ENCODE measurements at regions not wholly inside any gene's neighbourhood (a gene's known extent, or its start where the extent isn't known, plus 50 kb on each side); places are given as distances from the start of the nearest gene placed in this dataset.
"Not testable (repeated sequence)": the region's sequence is repeated elsewhere in the genome, so short reads cannot be mapped to it uniquely, and the experiment has no call there.

DNA sequence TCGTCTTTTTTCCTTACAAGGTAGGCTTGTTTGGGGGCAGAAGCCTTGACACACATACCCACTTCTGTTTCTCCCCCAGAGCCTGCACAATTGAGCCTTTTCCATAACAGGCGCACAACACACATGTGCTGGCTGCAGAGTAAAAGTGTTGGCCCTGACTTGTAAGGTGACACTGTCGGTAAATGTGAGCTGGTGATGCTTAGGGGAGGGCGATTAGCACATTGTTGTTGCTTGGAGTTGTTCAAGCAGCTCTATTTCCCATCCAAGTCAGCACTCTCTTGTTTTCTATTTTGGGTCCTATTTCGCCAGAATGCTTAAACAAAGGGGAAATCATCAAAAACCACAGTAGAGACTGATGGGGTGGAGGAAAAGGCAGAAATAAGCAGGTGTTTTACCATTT lies 51.9 kb upstream of the PTPRJ start:
- DNase-seq (ENCODE audit: insufficient read length, low spot score) (no peak), FAIRE-seq (no peak)
- no peak for TF ChIP-seq POLR2A (IDR thresholded peaks at IDR 0.05; ENCODE audit: low read depth, low read length)

DNA sequence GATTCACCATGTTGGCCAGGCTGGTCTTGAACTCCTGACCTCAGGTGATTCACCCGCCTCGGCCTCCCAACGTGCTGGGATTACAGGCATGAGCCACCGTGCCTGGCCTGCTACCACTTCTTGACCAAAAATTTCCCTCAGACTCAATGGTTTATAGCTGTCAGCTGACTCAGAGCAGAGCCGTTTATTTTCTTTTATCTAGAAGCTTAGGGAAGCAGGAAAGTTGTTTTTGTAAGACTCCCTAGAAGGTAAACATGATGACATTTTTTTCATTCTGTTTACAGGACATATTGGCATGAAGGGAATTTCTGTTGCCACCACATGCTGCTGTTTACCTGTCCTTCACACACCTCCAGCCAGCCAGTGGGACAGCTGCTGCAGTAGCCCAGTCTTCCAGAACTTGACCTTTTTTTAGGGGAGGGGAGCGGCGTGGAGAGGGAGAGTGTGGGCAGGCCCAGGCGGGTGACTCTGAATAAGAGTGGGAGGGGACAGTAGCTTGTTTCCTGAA lies 56.1 kb upstream of the PTPRJ start:
- DNase-seq (ENCODE audit: insufficient read length, low spot score) (peak; percentile 55), FAIRE-seq (peak; percentile 70)

DNA sequence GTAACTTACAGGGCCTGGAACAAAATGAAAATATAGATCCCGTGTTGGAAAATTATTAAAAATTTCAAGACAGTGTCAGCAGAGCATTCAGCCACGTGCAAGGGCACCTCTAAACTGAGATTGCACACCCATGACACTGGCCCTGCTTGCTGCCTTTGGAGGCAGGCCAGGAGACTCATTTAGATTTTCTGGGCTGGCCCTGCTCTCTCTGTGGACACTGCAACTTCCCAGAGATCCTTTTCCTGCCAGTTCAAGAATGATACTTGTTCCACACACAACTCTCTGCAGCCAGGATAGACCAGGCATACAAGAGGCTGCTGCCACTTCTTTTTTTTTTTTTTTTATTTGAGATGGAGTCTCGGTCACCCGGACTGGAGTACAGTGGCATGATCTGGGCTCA lies 56.7 kb upstream of the PTPRJ start:
- TF ChIP-seq POLR2A (IDR thresholded peaks at IDR 0.05; ENCODE audit: low read depth, low read length), result no peak
- DNase-seq (ENCODE audit: insufficient read length, low spot score) (no peak), FAIRE-seq (no peak)

More for the DNA sequence above, 56.1 kb upstream of the PTPRJ start:
- no peak for TF ChIP-seq POLR2A (IDR thresholded peaks at IDR 0.05; ENCODE audit: low read depth, low read length)

DNA sequence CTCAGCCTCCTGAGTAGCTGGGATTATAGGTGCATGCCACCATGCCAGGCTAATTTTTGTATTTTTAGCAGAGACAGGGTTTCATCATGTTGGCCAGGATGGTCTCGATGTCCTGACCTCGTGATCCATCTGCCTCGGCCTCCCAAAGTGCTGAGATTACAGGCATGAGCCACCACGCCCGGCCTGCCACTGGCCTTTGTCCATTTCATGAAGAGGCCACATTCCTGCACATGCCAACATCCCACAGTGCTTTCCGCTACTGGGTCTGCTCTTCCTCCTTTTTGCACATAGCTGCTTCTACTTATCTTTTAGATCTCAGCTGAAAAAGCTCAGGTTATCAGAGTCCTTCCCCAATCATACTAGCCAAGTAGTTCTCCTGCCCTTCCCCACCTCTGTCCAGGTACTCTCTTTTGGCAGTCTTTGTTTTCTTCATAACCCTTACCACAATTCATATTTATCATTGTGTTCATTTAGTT lies 59.2 kb upstream of the PTPRJ start:
- not testable (repeated sequence) for DNase-seq (ENCODE audit: insufficient read length, low spot score); FAIRE-seq

DNA sequence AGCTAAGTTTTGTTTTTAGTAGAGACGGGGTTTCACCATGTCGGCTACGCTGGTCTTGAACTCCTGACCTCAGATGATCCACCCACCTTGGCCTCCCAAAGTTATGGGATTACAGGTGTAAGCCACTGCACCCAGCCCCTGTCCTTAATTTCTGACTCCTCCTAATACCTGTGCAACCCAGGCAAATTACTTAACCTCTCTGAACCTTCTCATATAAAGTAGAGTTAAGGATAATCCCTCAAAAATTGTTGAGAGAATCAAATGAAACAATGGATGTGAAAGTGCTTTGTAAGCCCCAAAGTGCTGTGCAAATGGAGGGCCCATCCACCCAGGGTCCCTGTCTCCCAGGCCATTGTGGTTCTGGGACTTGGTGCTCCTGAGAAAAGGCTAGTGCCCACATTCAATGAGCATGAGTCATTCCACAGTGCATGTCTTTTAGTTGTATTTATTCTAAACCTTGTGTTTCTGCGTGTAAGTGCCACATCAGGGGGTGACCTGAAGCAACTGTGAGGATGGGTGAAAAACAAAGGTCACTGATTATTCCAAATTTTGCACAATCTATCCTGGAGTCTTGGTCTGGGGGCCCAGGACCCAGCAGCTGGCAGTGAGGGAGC lies 61.4 kb upstream of the PTPRJ start:
- FAIRE-seq (no peak), DNase-seq (ENCODE audit: insufficient read length, low spot score) (peak; percentile 53)
- TF ChIP-seq POLR2A (IDR thresholded peaks at IDR 0.05; ENCODE audit: low read depth, low read length), result no peak

DNA sequence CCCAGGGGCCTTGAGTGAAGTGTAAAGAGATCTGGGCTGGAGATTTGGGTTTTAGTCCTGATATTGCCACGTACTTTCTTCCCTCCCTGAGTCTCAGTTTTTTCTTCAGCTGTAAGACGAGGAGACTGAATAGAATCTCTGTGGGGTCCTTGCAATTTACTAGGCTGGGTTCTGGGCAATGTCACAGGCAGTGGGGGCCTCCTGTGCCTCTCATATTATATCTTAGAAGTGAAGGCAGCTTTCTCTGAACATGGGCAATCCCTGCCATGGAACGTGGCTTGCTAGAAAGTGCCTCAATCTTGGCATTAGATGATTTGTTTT lies 62.0 kb upstream of the PTPRJ start:
- TF ChIP-seq POLR2A (IDR thresholded peaks at IDR 0.05; ENCODE audit: low read depth, low read length), result no peak
- FAIRE-seq, result no peak
- DNase-seq (ENCODE audit: insufficient read length, low spot score), result no peak

DNA sequence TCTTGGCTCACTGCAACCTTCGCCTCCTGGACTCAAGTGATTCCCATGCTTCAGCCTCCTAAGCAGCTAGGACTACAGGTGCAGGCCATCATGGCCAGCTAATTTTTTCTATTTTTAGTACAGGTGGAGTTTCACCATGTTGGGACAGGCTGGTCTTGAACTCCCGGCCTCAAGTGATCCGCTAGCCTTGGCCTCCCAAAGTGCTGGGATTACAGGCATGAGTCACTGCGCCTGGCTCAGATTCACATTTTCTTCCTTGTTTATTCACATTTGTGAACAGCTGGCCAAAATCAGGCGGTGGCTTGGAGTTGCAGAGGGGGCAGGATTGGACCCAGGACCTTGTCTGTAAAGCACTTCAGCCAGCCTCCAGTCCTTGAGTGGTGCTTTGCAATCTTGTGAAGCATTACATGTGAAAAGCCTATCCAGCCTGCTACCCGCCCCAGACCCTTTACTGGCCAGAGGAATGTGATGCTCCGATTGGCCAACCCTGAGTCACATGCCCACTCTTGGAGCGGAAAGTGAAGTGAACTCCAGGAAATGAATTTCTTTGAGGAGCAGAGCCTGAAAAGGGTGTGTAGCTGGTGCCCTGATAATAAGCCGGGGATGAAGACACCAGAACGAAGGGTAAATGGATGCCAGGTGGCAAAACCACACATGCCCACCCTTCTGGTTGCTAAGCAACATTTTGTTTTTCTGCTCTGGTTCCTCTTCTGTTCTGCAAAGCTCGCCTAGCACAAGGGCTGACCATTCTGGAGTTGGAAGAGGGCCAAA lies 62.6 kb upstream of the PTPRJ start:
- FAIRE-seq (peak; percentile 89), DNase-seq (ENCODE audit: insufficient read length, low spot score) (peak; percentile 87)
- TF ChIP-seq POLR2A (IDR thresholded peaks at IDR 0.05; ENCODE audit: low read depth, low read length), result peak; percentile 9; the same call in 1 of the 2 replicates

DNA sequence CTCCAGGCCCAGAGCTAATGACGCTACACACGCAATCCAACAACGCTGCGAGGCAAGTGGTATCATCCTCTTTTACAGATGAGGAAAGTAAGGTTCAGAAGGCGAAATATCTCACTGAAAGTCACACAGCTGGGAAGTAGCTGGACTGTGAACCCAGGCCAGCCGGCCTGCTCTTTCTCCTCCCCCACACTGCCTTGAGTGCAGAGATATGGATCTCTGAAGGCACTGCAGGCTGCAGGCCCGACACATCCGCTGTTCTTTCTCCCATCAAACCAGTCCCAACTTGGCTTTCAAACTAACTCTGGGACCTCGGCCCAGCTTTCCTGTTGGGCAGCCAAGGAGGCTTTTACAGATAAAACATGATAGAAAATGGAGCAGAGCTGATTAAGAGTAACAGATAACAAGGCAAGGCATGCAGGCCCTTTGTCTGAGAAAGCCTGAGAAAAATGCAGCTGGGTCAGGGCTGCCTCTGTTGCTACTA lies 64.0 kb upstream of the PTPRJ start:
- FAIRE-seq, result no peak
- no peak for DNase-seq (ENCODE audit: insufficient read length, low spot score)

DNA sequence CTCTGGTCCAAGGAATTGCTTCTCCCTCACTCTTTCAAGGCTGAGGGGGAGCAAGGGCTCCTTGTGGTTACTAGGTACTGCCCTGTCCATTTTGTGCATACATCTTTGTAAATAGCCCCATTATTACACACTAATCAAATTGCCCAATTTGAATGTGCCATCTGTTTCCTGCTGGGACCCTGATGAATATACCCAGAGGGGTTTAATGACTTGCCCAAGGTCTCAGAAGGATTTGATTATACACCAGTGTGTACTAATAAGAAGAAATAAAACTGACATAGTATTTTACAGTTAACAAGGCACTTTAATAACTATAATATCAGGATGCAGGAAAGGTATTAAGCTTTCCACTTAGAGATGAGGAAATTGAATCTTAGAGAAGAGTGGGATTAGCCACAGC lies 64.6 kb upstream of the PTPRJ start:
- no peak for TF ChIP-seq POLR2A (IDR thresholded peaks at IDR 0.05; ENCODE audit: low read depth, low read length)
- DNase-seq (ENCODE audit: insufficient read length, low spot score) (no peak), FAIRE-seq (no peak)

More for the DNA sequence above, 64.0 kb upstream of the PTPRJ start:
- TF ChIP-seq POLR2A (IDR thresholded peaks at IDR 0.05; ENCODE audit: low read depth, low read length), result no peak

DNA sequence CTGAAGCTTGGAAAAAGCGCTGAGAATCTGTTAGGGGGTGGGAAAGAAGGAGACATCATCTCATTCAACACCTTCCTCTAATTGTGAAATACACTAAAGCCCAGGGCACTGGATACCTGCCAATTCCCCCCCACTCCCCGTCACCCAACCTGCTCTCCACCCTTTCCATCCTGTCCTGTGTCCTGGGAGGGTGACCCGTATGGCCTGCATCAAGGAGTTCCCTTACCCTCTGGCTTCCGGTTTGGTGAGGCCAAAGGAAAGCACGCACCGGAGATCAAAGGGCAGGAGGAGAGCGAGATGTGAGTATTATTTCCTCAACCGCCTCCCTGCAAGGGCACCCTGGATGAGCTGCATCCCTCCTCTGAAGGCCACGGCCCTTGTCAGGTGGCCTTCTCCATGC lies 65.0 kb upstream of the PTPRJ start:
- no peak for TF ChIP-seq POLR2A (IDR thresholded peaks at IDR 0.05; ENCODE audit: low read depth, low read length)
- no peak for FAIRE-seq
- DNase-seq (ENCODE audit: insufficient read length, low spot score), result no peak

DNA sequence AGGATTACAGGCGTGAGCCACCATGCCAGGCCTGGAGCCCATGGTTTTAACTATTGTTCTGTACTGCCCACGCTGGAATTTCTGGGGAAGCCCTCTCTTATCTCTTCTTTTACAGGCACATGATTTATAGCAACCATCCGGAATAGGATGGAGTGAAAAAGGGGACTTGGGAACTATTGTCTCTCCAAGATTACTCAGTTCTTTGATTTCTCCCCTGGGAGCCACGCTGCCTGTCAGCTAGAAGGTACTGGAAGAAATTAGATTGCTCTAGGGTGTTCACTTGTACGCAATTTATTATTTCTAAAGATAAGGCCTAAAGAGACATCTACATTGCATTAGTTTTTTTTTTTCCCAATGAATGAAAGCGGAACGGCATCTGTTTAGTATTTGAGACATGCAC lies 65.6 kb upstream of the PTPRJ start:
- no peak for TF ChIP-seq POLR2A (IDR thresholded peaks at IDR 0.05; ENCODE audit: low read depth, low read length)
- FAIRE-seq, result no peak
- DNase-seq (ENCODE audit: insufficient read length, low spot score), result no peak

DNA sequence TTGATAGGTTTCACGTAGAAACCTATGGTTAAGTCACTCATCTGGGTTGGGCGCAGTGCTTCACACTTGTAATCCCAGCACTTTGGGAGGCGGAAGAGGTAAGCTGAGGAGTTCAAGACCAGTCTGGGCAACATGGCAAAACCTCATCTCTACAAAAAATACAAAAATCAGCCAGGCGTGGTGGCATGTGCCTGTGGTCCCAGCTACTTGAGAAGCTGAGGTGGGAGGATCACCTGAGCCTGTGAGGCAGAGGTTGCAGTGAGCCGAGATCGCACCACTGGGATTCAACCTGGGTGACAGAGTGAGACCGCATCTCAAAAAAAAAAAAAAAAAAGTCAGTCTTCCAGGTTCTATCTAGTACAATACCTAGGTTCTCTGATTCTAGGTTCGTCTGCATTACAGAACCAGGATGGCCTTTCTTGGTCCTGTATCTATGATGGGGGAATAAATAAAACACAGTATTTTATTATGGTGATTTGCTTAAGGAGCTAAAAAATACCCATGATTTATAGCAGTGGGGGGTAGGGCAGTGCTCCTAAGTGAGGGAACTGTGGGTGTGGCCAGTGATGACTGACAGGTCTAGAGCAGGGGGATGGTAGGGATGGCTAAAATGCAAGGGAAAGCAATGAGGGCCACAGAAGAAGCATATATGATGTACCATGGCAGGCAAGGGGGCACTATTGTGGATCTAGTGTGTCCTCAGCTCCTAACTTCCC lies 65.5 kb upstream of the NUP160 start:
- TF ChIP-seq POLR2A (IDR thresholded peaks at IDR 0.05; ENCODE audit: low read depth, low read length), result no peak
- DNase-seq (ENCODE audit: insufficient read length, low spot score), result no peak

DNA sequence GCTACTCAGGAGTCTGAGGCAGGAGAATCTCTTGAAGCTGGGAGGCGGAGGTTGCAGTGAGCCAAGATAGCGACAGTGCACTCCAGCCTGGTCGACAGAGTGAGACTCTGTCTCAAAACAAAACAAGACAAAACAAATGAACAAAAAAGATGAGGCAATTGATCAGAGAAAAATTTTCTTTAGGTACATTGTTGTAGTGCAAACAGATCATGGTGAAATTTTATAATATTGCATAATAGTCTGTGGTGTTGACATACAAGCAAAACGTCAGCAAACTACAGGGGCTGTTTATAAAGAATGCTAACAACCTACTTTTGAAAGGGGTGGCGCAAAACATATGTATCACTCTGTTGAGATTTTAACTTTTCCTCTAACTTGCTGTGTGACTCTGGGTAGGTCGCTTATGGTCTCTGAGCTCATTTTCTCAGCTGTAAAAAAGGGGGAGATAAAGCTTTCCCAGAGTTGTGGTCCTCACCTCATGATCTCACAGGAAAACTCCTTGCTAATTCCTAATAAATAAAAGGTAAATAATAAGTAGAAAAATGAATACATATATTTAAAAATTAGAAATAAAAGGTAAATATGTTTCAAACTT lies 64.8 kb upstream of the NUP160 start:
- no peak for TF ChIP-seq POLR2A (IDR thresholded peaks at IDR 0.05; ENCODE audit: low read depth, low read length)
- DNase-seq (ENCODE audit: insufficient read length, low spot score), result no peak
- no peak for FAIRE-seq

More for the DNA sequence above, 65.5 kb upstream of the NUP160 start:
- no peak for FAIRE-seq

DNA sequence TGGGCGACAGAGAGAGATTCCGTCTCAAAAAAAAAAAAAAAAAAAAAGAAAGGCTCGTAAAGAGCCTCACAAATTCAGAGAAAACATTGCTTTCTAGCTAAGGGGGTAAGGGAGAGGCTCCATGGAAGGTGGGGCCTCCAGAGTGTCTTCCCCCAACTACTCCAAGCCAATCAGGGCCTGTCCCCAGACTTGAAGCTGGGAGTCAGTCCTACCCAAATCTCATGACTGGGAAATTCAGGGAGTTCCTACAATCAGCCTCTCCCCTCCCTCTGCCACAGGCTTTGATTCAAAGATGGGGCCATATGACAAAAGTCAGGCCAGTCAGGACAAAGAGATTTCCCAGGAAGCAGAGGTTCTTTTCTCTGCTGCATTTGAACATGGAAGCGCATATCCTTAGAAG lies 63.0 kb upstream of the NUP160 start:
- no peak for TF ChIP-seq POLR2A (IDR thresholded peaks at IDR 0.05; ENCODE audit: low read depth, low read length)
- DNase-seq (ENCODE audit: insufficient read length, low spot score) (no peak), FAIRE-seq (no peak)

Measured in H54 (cell line).